A673 (cell line): ENCODE measurements at regions not wholly inside any gene's neighbourhood (a gene's known extent, or its start where the extent isn't known, plus 50 kb on each side); places are given as distances from the start of the nearest gene placed in this dataset.

Experiments
- BruUV-seq: library from RNA; stranded (reverse); fragments of 400-500 nt; replicated peaks from 2 replicates; lab custom pipeline; 2021; lab: Mats Ljungman, UMichigan
- CTCF ChIA-PET: fragments of 300-600 bp; sonication (Branson Sonifier 250); formaldehyde crosslinking; loops from one replicate; lab custom pipeline; 2022; ENCODE audit warnings: antibody characterized with exemption; lab: Charles Lee
- POLR2A ChIA-PET: fragments of 300-600 bp; sonication (Branson Sonifier 250); formaldehyde crosslinking; loops from one replicate; lab custom pipeline; 2022; ENCODE audit warnings: antibody characterized with exemption; ENCODE audit not compliant: low non-redundant PET; lab: Charles Lee
- DNase-seq: peaks from one replicate; pipeline ENCODE4 v3.0.0-alpha.2; 2015; ENCODE audit warnings: low spot score
- H3K27ac ChIP-seq: fragments of 200-600 bp; sonication (generic); 2 replicates; pipeline ENCODE4 v1.5.1; 2016; ENCODE audit warnings: mixed run types, low read depth, mild to moderate bottlenecking, mixed read lengths, antibody characterized with exemption, low read length; ENCODE audit not compliant: poor library complexity, severe bottlenecking
- H3K27me3 ChIP-seq: fragments of 200-600 bp; sonication (generic); replicated peaks from 2 replicates; pipeline ENCODE4 v1.6.1; 2017; ENCODE audit warnings: mixed run types, low read depth, mild to moderate bottlenecking, mixed read lengths, antibody characterized with exemption, low read length; ENCODE audit not compliant: insufficient read depth, poor library complexity
- H3K36me3 ChIP-seq: fragments of 200-600 bp; sonication (generic); 2 replicates; pipeline ENCODE4 v1.6.1; 2016; ENCODE audit warnings: mixed run types, mild to moderate bottlenecking, mixed read lengths, antibody characterized with exemption, low read length; ENCODE audit not compliant: insufficient read depth, poor library complexity, severe bottlenecking
- H3K4me1 ChIP-seq: fragments of 200-600 bp; sonication (generic); 2 replicates; pipeline ENCODE4 v1.6.1; 2017; ENCODE audit warnings: mixed run types, mild to moderate bottlenecking, mixed read lengths, antibody characterized with exemption, low read length; ENCODE audit not compliant: insufficient read depth, poor library complexity, severe bottlenecking
- H3K4me3 ChIP-seq: fragments of 200-600 bp; sonication (generic); 2 replicates; pipeline ENCODE4 v1.5.1; 2016; ENCODE audit warnings: low read depth, mixed run types, mild to moderate bottlenecking, mixed read lengths, low read length; ENCODE audit not compliant: poor library complexity, severe bottlenecking
- H3K9me3 ChIP-seq: fragments of 200-600 bp; sonication (generic); 2 replicates; pipeline ENCODE4 v1.6.1; 2016; ENCODE audit warnings: mixed run types, low read depth, mild to moderate bottlenecking, mixed read lengths, antibody characterized with exemption, low read length; ENCODE audit not compliant: poor library complexity, severe bottlenecking
- CTCF ChIP-seq: fragments of 300-800, 200-600 bp; sonication (generic); conservative IDR thresholded peaks from 2 replicates; pipeline ENCODE4 v1.5.1; 2017; ENCODE audit warnings: low read depth, mild to moderate bottlenecking, antibody characterized with exemption, low read length, moderate library complexity, mixed read lengths
- EZH2 ChIP-seq: fragments of 200-600 bp; sonication (generic); IDR thresholded peaks from 2 replicates; pipeline ENCODE4 v1.6.1; 2017; ENCODE audit warnings: borderline replicate concordance, low read depth, mild to moderate bottlenecking, mixed read lengths, antibody characterized with exemption, low read length; ENCODE audit not compliant: poor library complexity, severe bottlenecking
- intact Hi-C: fragments of 100-400 bp; cut with micrococcal nuclease; formaldehyde crosslinking; loops from one replicate; pipeline ENCODE4 v1.10.0; 2022; ENCODE audit not compliant: unreplicated experiment

DNA sequence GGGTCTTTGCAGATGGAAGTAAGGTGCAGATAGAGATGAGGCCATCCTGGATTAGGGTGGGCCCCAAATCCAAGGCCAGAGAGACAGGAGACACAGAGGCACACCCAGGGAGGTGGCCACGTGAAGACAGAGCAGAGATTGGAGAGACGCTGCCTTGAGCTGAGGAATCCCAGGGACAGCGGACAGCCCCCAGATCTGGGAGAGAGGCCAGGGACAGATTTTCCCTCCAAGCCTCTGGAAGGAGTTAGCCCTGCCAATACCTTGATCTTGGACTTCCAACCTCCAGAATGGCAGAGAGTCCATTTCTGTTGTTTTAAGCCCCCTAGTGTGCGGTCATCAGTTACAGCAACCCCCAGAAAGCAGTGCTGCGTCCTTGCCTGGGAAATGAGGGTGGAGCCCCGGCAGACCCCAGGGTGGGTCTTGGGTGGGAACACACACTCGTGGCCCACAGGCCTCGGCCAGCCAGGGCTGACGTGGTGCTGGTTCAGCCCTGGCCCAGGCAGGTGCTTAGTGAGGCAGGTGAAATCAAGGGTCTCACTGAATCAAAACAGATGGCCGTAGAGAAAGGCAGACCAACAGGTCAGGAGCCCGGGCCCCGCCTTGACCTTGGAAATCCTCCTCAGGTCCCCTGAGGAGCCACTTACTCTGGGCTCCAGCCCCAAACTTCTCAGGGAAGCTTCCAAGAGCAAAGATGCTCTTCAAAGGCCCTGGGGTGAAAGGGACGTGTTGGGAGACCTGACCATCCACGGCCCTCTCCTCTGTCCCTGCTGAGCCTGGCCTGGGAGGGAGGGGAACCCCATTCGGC is 169.3 kb downstream of the RBFOX3 start:
- TF ChIP-seq EZH2 (no peak), CTCF (no peak)
- POLR2A ChIA-PET: no interaction called here
- Histone ChIP-seq H3K27me3 (peaks cover 23% of the 10 kb centered on the region), H3K27ac (no peak overlapping the region), H3K4me3 (no peak overlapping the region), H3K4me1 (no peaks in the 10 kb centered on the region), H3K36me3 (no peaks in the 10 kb centered on the region), H3K9me3 (no peaks in the 10 kb centered on the region)
- BruUV-seq: no TSS peak
- CTCF ChIA-PET: no interaction called here
- no peak for DNase-seq
- intact Hi-C loops: no loop called here

GRCh38 chr17:79440251-79440650 is 170.6 kb downstream of the RBFOX3 start:
- Histone ChIP-seq H3K4me3 (no peak overlapping the region), H3K27me3 (peaks cover 31% of the 10 kb centered on the region), H3K9me3 (no peaks in the 10 kb centered on the region), H3K4me1 (no peaks in the 10 kb centered on the region), H3K36me3 (no peaks in the 10 kb centered on the region), H3K27ac (no peak overlapping the region)
- intact Hi-C loops: no loop called here
- no peak for DNase-seq
- CTCF ChIA-PET: no interaction called here
- POLR2A ChIA-PET: no interaction called here
- TF ChIP-seq EZH2 (no peak), CTCF (no peak)
- BruUV-seq: no TSS peak

DNA sequence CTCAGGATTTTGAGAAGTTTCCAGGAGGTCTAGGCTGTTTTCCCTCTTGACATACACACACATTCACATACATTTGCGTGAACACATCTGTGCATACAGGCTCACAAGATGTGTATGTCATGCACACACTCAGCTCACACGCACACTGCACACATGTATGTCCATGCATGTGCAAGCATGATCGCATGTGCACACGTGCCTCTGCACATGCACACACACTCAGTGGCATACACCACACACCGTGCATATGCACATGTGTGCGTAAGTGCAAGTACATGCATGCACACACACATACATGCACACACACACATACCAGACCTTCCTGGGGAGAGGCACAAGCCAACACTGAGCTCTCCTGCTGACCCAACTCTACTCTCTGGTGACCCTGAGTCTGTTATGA is 171.4 kb downstream of the RBFOX3 start:
- no peak overlapping the region for H3K4me3 ChIP-seq
- POLR2A ChIA-PET: no interaction called here
- H3K27ac ChIP-seq: no peak overlapping the region
- H3K4me1 ChIP-seq: no peaks in the 10 kb centered on the region
- no peaks in the 10 kb centered on the region for H3K36me3 ChIP-seq
- TF ChIP-seq EZH2 (no peak), CTCF (no peak)
- peaks cover 31% of the 10 kb centered on the region for H3K27me3 ChIP-seq
- DNase-seq: no peak
- no TSS peak for BruUV-seq
- CTCF ChIA-PET: no interaction called here
- H3K9me3 ChIP-seq: no peaks in the 10 kb centered on the region
- intact Hi-C loops: no loop called here
